Mammary epithelial cell (primary cell): ENCODE measurements at regions not wholly inside any gene's neighbourhood (a gene's known extent, or its start where the extent isn't known, plus 50 kb on each side); places are given as distances from the start of the nearest gene placed in this dataset.

Experiments used
- CTCF ChIP-seq, 2 donors: IDR thresholded peaks in 1 of 2; conservative IDR thresholded peaks in 1 of 2; 2 replicates each; pipeline ENCODE4 v1.5.1; 2011 to 2012; ENCODE audit warnings: inconsistent platforms in 2 of 2, low read length in 2 of 2, mild to moderate bottlenecking in 2 of 2, control low read depth in 1 of 2, low read depth in 1 of 2; ENCODE audit not compliant: insufficient read depth in 1 of 2; ENCODE audit errors: extremely low read depth in 1 of 2
- EZH2 ChIP-seq: IDR thresholded peaks from 2 replicates; pipeline ENCODE4 v1.6.1; 2012; ENCODE audit warnings: low read length, inconsistent platforms, borderline replicate concordance

GRCh38 chr2:64745562-64745961 is 91.8 kb upstream of the SERTAD2 start:
- TF ChIP-seq CTCF (conservative IDR thresholded peaks at IDR 0.05 in 1 of 2, IDR thresholded peaks at IDR 0.05 in 1 of 2; ENCODE audit: extremely low read depth in 1 of 2, insufficient read depth in 1 of 2, low read depth in 1 of 2, low read length in 2 of 2) (no peak), EZH2 (no peak)
